Upper lobe of left lung (tissue), 4 donors: ENCODE measurements at regions not wholly inside any gene's neighbourhood (a gene's known extent, or its start where the extent isn't known, plus 50 kb on each side); places are given as distances from the start of the nearest gene placed in this dataset.

ENCODE experiments used
- EP300 ChIP-seq, 4 donors: sonication (generic); formaldehyde crosslinking; IDR thresholded peaks; one replicate each; pipeline ENCODE4 v1.5.1; 2017; ENCODE audit warnings: antibody characterized with exemption in 4 of 4, control low read depth in 2 of 4
- TF ChIP-seq, protein P1 (sequence below), 6 experiments: fragments of 450-650 bp in 4 of 6; fragments of 200-600 bp in 2 of 6; sonication (generic) in 2 of 6; IDR thresholded peaks; one replicate each; pipeline ENCODE4 v1.5.1; 2016 to 2019; ENCODE audit warnings: antibody characterized with exemption in 6 of 6

DNA sequence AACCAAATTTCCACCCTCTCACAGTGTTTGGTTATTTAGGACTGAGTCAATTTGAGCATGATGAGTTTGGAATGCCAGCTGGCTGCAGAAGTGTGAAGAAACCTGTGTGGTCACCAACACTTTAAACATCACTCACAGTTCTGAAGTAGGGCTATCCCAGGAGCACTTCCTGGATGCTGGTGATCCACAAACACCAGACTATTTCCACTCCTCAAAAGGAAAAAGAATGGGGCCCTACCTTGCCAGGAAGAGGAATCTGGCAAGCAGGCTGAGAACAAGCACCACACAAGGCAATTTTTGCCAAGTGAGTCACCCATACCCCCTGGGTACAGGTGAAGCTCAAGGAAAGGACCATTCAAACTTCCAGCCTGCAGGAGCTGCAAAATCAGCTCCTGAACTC, 294.2 kb upstream of the PTGER4 start:
- TF ChIP-seq, protein P1, sequence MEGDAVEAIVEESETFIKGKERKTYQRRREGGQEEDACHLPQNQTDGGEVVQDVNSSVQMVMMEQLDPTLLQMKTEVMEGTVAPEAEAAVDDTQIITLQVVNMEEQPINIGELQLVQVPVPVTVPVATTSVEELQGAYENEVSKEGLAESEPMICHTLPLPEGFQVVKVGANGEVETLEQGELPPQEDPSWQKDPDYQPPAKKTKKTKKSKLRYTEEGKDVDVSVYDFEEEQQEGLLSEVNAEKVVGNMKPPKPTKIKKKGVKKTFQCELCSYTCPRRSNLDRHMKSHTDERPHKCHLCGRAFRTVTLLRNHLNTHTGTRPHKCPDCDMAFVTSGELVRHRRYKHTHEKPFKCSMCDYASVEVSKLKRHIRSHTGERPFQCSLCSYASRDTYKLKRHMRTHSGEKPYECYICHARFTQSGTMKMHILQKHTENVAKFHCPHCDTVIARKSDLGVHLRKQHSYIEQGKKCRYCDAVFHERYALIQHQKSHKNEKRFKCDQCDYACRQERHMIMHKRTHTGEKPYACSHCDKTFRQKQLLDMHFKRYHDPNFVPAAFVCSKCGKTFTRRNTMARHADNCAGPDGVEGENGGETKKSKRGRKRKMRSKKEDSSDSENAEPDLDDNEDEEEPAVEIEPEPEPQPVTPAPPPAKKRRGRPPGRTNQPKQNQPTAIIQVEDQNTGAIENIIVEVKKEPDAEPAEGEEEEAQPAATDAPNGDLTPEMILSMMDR (IDR thresholded peaks at IDR 0.05) = no peak
- no peak for TF ChIP-seq EP300 (IDR thresholded peaks at IDR 0.05)
